ENCODE measurements at regions not wholly inside any gene's neighbourhood (a gene's known extent, or its start where the extent isn't known, plus 50 kb on each side); places are given as distances from the start of the nearest gene placed in this dataset.

DNA sequence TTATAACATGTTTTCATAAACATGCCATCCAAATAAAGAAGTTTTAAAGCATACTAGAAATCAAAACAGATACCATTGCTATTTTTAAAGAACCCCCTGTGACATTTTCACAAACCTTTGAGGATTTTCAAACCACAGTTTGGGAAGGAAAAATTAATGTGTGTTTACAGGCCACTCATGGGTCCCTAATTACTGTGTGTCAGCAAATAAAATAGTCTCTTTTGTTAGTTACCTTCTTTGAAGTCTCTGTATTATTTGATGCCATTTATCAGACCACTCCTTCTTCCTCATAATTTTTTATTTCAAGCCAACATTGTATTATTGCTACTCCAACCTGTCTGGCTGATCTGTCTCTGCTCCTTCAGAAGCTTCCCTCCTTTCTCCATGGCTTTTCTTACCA is 72.6 kb upstream of the TET2 start:
- no peaks in the 10 kb centered on the region for H3K36me3 ChIP-seq (ENCODE audit: control insufficient read depth in 2 of 2, extremely low read depth in 1 of 2, insufficient read depth in 2 of 2, low read length in 2 of 2)
- no peaks in the 10 kb centered on the region for H3K9me3 ChIP-seq (replicated peaks; ENCODE audit: control insufficient read depth, insufficient read depth, low read length)
- no TSS peak for BruUV-seq (replicated peaks)
- H2AFZ ChIP-seq (ENCODE audit: low read depth, low read length): no peak overlapping the region
- FAIRE-seq (no peak), DNase-seq (ENCODE audit: low read depth, low spot score) (no peak)
- H3K27me3 ChIP-seq (ENCODE audit: control insufficient read depth in 2 of 2, insufficient read depth in 2 of 2, low read length in 2 of 2): no peaks in the 10 kb centered on the region
- no peaks in the 10 kb centered on the region for H4K20me1 ChIP-seq (replicated peaks; ENCODE audit: control insufficient read depth, extremely low read depth, insufficient read depth, low read length)
- intact Hi-C loops (cut with micrococcal nuclease): no loop called here
- POLR2A ChIA-PET: no interaction called here
- H3K27ac ChIP-seq (ENCODE audit: insufficient read depth, low read depth, low read length): no peak overlapping the region
- TF ChIP-seq EZH2 (IDR thresholded peaks at IDR 0.05; ENCODE audit: borderline replicate concordance, low read depth, low read length, severe bottlenecking) (no peak), POLR2A (IDR thresholded peaks at IDR 0.05; ENCODE audit: low read depth, low read length) (no peak), FOS (IDR thresholded peaks at IDR 0.05; ENCODE audit: borderline replicate concordance, insufficient read depth, low read length) (no peak), POLR2AphosphoS5 (IDR thresholded peaks at IDR 0.05; ENCODE audit: insufficient read depth, low read depth, low read length) (no peak), MYC (IDR thresholded peaks at IDR 0.05; ENCODE audit: low read depth, low read length) (no peak), GATA2 (IDR thresholded peaks at IDR 0.05; ENCODE audit: insufficient read depth, insufficient read length, low read depth, low read length) (no peak), JUN (IDR thresholded peaks at IDR 0.05; ENCODE audit: borderline replicate concordance, insufficient read depth, insufficient read length, low read depth) (no peak)
- TF ChIP-seq, protein P1, sequence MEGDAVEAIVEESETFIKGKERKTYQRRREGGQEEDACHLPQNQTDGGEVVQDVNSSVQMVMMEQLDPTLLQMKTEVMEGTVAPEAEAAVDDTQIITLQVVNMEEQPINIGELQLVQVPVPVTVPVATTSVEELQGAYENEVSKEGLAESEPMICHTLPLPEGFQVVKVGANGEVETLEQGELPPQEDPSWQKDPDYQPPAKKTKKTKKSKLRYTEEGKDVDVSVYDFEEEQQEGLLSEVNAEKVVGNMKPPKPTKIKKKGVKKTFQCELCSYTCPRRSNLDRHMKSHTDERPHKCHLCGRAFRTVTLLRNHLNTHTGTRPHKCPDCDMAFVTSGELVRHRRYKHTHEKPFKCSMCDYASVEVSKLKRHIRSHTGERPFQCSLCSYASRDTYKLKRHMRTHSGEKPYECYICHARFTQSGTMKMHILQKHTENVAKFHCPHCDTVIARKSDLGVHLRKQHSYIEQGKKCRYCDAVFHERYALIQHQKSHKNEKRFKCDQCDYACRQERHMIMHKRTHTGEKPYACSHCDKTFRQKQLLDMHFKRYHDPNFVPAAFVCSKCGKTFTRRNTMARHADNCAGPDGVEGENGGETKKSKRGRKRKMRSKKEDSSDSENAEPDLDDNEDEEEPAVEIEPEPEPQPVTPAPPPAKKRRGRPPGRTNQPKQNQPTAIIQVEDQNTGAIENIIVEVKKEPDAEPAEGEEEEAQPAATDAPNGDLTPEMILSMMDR (IDR thresholded peaks at IDR 0.05; ENCODE audit: extremely low read depth in 1 of 2, insufficient read depth in 1 of 2, low read depth in 1 of 2, low read length in 2 of 2): no peak
- TF ChIP-seq, protein P2, sequence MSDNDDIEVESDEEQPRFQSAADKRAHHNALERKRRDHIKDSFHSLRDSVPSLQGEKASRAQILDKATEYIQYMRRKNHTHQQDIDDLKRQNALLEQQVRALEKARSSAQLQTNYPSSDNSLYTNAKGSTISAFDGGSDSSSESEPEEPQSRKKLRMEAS (IDR thresholded peaks at IDR 0.05; ENCODE audit: insufficient read depth, insufficient read length): no peak
- no peaks in the 10 kb centered on the region for H3K9me1 ChIP-seq (replicated peaks; ENCODE audit: control insufficient read depth, extremely low read depth, insufficient read depth, low read length)
- CTCF ChIA-PET: no interaction called here
- dilution Hi-C loops (cut with MboI; ENCODE audit: extremely low pct_ligation_motif_present, low sequenced_read_pairs): no loop called here
- no peaks in the 10 kb centered on the region for H3K4me1 ChIP-seq (ENCODE audit: control insufficient read depth, extremely low read depth, insufficient read depth, low read length)
- no peaks in the 10 kb centered on the region for H3K79me2 ChIP-seq (ENCODE audit: control insufficient read depth, insufficient read depth, low read length)
- no peak overlapping the region for H3K4me2 ChIP-seq (ENCODE audit: insufficient read depth, low read length)
- no peak overlapping the region for H3K4me3 ChIP-seq (replicated peaks in 1 of 3; ENCODE audit: insufficient read depth in 1 of 3, low read depth in 1 of 3, low read length in 3 of 3)
- H3K9ac ChIP-seq (replicated peaks; ENCODE audit: extremely low read depth, insufficient read depth, low read length): no peak overlapping the region

All from endothelial cell of umbilical vein (primary cell).